ENCODE measurements at regions not wholly inside any gene's neighbourhood (a gene's known extent, or its start where the extent isn't known, plus 50 kb on each side); places are given as distances from the start of the nearest gene placed in this dataset.

DNA sequence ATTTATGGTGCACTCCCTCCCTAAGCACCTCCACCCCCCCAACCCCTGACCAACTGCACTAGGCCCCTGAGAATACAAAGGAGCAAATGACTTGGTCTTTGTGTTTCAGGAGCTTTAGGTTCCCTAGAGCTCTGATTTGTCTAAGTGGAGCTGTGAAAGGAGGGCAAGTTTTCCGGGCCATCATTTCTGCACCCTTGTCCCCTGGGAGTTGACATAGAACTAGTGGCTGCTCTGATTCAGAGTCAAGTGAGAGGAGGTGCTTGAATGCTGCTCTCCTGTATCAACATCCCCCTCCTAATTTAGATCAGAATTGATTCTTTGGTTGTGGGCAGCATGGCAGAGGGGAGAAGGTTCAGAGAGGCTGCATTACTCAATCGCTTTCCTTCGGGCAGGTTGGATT, 391.6 kb downstream of the KCNRG start:
- Histone ChIP-seq H3K4me1 (peaks cover 0 to 29% (median 13%) of the 10 kb centered on the region in 9 donors), H3K27me3 (no peaks in the 10 kb centered on the region), H3K4me3 (no peak overlapping the region), H3K36me3 (no peaks in the 10 kb centered on the region), H3K27ac (no peak overlapping the region), H3K9me3 (no peaks in the 10 kb centered on the region)
- DNase-seq = no peak
- WGBS, 2 donors = 88 to 96% methylated on average over 3 of the region's 3 CpGs
- TF ChIP-seq, protein P1, sequence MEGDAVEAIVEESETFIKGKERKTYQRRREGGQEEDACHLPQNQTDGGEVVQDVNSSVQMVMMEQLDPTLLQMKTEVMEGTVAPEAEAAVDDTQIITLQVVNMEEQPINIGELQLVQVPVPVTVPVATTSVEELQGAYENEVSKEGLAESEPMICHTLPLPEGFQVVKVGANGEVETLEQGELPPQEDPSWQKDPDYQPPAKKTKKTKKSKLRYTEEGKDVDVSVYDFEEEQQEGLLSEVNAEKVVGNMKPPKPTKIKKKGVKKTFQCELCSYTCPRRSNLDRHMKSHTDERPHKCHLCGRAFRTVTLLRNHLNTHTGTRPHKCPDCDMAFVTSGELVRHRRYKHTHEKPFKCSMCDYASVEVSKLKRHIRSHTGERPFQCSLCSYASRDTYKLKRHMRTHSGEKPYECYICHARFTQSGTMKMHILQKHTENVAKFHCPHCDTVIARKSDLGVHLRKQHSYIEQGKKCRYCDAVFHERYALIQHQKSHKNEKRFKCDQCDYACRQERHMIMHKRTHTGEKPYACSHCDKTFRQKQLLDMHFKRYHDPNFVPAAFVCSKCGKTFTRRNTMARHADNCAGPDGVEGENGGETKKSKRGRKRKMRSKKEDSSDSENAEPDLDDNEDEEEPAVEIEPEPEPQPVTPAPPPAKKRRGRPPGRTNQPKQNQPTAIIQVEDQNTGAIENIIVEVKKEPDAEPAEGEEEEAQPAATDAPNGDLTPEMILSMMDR (IDR thresholded peaks at IDR 0.05) = no peak
- ATAC-seq = no peak
- intact Hi-C loops (cut with DNase I) = no loop called here

DNA sequence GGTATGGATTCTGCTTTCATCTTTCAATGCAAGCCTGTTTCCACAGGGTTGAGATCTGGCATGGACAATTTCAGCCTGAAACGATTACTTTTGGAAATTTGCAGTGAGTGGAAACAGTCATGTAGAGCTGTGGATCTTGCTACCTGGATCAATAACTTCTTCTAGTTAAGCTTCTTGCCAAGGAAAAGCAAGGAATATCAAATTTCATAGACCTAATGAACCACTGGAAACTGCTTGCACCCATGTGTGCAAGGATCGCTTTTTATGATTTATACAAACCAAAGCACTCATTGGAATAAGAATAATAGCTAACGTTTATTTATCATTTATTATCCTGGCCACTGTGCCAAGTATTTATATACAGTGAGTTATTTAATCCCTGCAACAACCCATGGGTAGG, 392.8 kb downstream of the KCNRG start:
- Histone ChIP-seq H3K27me3 (no peaks in the 10 kb centered on the region), H3K4me3 (no peak overlapping the region), H3K27ac (no peak overlapping the region), H3K9me3 (no peaks in the 10 kb centered on the region), H3K36me3 (no peaks in the 10 kb centered on the region), H3K4me1 (peaks cover 0 to 25% (median 13%) of the 10 kb centered on the region in 9 donors)
- DNase-seq (no peak), ATAC-seq (no peak)
- intact Hi-C loops (cut with DNase I) = no loop called here
- WGBS, 2 donors = 85% methylated on average over 3 of the region's 3 CpGs
- TF ChIP-seq, protein P1 (IDR thresholded peaks at IDR 0.05) = no peak

DNA sequence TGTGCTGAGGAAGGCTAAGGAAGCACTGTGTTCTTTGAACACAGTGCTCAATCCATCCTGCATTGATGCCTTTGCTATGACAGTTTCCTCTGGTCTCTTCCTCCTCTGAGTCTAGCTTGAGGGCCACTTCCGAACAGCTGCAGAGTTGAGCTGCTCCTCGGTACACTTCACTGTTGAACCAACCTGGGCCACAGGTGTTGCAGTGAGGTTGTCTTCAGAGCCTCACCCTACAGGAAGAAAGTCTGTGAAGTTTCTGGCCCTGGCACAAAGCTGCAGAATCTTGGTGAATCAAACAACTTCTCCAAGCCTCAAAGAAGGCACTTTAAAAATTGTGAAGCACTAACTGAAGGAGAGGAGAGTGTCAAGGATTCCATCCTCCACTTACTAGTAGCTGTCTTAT, 394.0 kb downstream of the KCNRG start:
- TF ChIP-seq, protein P1 (IDR thresholded peaks at IDR 0.05) = no peak
- intact Hi-C loops (cut with DNase I) = no loop called here
- ATAC-seq = no peak

DNA sequence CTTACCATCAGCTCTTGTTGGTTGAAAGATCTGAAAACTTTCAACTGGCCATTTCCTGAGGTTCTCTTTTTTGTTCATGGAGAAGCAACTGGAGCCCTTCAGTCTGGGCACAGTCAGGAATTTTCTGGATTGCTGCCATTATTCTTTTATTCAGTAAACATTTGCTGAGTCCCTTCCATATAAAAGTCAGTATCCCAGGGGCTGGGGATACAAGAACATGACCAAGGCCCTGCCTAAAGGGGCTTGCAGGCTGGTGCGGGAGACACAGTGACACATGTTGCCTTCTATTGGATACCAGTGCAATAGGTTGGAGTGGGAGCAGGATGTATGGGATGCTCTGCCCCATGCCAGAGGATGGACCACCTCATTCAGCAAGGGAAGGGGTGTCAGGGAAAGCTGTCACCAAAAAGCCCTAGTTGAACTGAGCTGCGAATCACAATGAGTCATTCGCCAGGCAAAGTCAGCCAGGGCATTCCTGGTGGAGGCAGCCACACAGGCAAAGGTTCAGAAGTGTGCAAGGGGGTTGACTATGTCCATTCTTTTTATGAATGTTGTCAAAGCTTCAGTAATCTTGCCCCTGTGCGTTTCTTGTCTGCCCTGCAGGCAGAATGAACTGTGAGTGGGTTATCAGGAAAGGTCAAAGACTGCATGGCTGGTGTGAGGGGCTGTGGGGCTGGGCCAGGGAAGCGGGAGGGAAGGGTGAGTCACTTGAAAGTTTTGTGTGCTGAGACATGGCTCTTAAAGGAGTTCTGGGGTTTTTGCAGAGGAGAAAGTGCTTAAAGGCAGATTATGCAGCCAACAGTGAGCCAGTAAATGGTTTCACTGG, 395.9 kb downstream of the KCNRG start:
- Histone ChIP-seq H3K27ac (peak overlapping the region in 6 of 10 donors; percentile 5 to 57 (median 36)), H3K9me3 (peaks cover 0 to 12% (median 0%) of the 10 kb centered on the region in 11 donors), H3K4me1 (peaks cover 0 to 14% (median 5%) of the 10 kb centered on the region in 9 donors), H3K4me3 (no peak overlapping the region), H3K36me3 (no peaks in the 10 kb centered on the region), H3K27me3 (no peaks in the 10 kb centered on the region)
- WGBS, 2 donors = 59 to 65% methylated on average over 5 of the region's 5 CpGs
- TF ChIP-seq, protein P1 (IDR thresholded peaks at IDR 0.05) = no peak
- DNase-seq (no peak), ATAC-seq (peak; percentile 29 to 86 (median 62))
- intact Hi-C loops (cut with DNase I) = no loop called here

More for the DNA sequence above, 394.0 kb downstream of the KCNRG start:
- DNase-seq = no peak
- Histone ChIP-seq H3K36me3 (no peaks in the 10 kb centered on the region), H3K27me3 (no peaks in the 10 kb centered on the region), H3K4me3 (no peak overlapping the region), H3K27ac (no peak overlapping the region), H3K9me3 (no peaks in the 10 kb centered on the region), H3K4me1 (peaks cover 0 to 19% (median 10%) of the 10 kb centered on the region in 9 donors)
- 95% methylated on average over 2 of the region's 2 CpGs for WGBS, 2 donors
